ENCODE measurements at regions not wholly inside any gene's neighbourhood (a gene's known extent, or its start where the extent isn't known, plus 50 kb on each side); places are given as distances from the start of the nearest gene placed in this dataset.
A peak's percentile ranks its signal among the peaks of the same experiment; 100 is the strongest.

DNA sequence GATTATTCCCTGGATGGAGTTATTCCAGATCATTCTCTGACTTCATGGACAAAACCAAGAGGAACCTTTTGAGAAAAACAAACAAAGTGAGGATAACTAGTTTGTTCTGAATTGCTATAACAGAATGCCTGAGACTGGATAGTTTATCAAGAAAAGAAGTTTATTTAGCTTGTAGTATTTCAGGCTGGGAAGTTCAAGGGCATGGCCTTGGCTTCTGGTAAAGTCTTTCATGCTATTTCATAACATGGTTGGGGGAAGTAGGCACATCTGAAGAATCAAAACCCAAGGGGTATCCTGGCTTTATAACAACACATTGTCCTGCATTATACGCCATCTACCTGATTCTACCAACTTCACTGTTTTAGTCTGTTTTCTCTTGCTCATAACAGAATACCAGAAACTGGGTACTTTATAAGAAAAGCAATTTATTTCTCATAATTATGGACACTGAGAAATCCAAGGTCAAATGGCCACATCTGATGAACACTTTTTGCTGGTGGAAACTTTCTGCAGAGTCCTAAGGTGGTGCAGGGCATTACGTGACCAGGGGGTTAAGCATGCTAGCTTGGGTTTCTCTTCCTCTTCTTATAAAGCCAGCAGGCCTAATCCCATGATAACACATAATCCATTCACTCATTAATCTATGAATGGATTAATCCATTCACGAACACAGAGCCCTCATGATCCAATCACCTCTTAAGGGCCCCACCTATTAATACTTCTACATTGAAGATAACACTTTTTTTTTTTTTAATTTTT lies 186.1 kb upstream of the PRSS16 start:
- no peaks in the 10 kb centered on the region for H3K9me3 ChIP-seq (ENCODE audit: insufficient read depth, low read depth, low read length)
- no peak overlapping the region for H3K27ac ChIP-seq (ENCODE audit: low read depth, low read length)
- H3K4me3 ChIP-seq (ENCODE audit: low read length) = no peak overlapping the region
- no peaks in the 10 kb centered on the region for H3K36me3 ChIP-seq (ENCODE audit: insufficient read depth, low read length)
- H3K9ac ChIP-seq (ENCODE audit: low read depth, low read length) = no peak overlapping the region
- H3K27me3 ChIP-seq (ENCODE audit: insufficient read depth, low read length) = no peaks in the 10 kb centered on the region
- H3K4me1 ChIP-seq (ENCODE audit: insufficient read depth, low read length) = peaks cover 6% of the 10 kb centered on the region; the same call in 1 of the 2 replicates
- WGBS = 95% methylated on average over 3 of the region's 3 CpGs

DNA sequence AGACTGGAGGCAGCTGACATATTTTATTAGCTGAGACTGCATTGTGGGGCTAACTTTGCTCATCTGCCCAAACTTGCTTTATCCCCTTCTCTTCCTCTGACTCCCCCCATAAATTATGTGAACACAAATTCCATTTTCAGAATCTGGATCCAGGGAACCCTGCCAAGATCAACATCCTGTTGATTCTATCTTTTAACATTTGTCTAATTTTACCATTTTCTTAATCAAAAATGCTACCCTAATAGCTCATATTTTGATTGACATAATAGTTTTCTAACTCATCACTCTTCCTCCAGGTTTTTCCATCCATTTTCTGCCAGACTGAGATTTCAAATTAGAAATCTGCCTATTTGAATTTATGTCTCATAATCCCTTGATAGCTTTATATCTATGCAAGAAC lies 184.7 kb upstream of the PRSS16 start:
- H3K27me3 ChIP-seq (ENCODE audit: insufficient read depth, low read length) = no peaks in the 10 kb centered on the region
- H3K27ac ChIP-seq (ENCODE audit: low read depth, low read length) = no peak overlapping the region
- H3K9me3 ChIP-seq (ENCODE audit: insufficient read depth, low read depth, low read length) = no peaks in the 10 kb centered on the region
- H3K4me3 ChIP-seq (ENCODE audit: low read length) = no peak overlapping the region
- H3K4me1 ChIP-seq (ENCODE audit: insufficient read depth, low read length) = peaks cover 13% of the 10 kb centered on the region
- H3K9ac ChIP-seq (ENCODE audit: low read depth, low read length) = no peak overlapping the region
- no peaks in the 10 kb centered on the region for H3K36me3 ChIP-seq (ENCODE audit: insufficient read depth, low read length)

DNA sequence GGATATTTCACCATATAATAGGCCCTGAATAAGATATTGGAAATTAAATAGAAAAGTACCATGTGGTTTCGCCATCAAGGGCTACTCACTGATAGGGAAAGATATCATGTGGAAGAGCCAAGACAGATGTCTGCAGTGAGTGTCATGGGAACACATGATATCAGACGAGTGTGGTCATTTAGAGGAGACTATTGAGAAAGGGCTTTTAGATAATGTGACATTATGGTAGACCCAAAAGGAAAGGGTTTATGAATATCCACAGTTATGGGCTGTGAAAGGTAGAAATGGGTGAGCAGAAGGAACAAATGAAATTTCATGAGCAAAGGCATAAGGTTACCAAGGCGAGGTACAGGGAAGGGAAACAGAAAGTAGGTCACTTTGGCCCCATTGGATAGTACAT lies 182.3 kb upstream of the PRSS16 start:
- no peak overlapping the region for H3K9ac ChIP-seq (ENCODE audit: low read depth, low read length)
- no peaks in the 10 kb centered on the region for H3K27me3 ChIP-seq (ENCODE audit: insufficient read depth, low read length)
- H3K4me3 ChIP-seq (ENCODE audit: low read length) = no peak overlapping the region
- H3K27ac ChIP-seq (ENCODE audit: low read depth, low read length) = no peak overlapping the region
- peaks cover 13% of the 10 kb centered on the region for H3K4me1 ChIP-seq (ENCODE audit: insufficient read depth, low read length)
- WGBS = 91% methylated on average over 3 of the region's 3 CpGs
- H3K36me3 ChIP-seq (ENCODE audit: insufficient read depth, low read length) = no peaks in the 10 kb centered on the region
- H3K9me3 ChIP-seq (ENCODE audit: insufficient read depth, low read depth, low read length) = no peaks in the 10 kb centered on the region

DNA sequence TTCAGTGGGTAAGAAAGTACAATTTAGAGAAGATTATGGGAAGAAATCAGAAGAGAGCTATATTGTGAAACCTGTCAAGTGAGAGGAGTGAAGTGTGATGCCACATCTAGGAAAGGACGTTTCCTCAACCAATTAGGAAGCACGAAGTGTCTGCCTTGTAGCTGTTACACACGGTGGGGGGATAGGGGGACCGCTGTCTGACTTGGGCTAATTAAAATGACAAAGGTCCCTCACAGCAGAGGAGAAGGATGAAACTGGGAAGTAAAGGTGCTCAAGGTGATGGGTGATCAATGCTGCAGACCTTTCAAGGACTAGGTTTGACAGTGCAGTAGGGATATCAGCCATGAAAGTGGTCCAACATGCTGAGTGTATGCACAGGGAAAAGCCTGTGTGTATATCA lies 181.1 kb upstream of the PRSS16 start:
- H3K27ac ChIP-seq (ENCODE audit: low read depth, low read length) = no peak overlapping the region
- WGBS = 5% methylated on average over 4 of the region's 4 CpGs
- H3K36me3 ChIP-seq (ENCODE audit: insufficient read depth, low read length) = no peaks in the 10 kb centered on the region

DNA sequence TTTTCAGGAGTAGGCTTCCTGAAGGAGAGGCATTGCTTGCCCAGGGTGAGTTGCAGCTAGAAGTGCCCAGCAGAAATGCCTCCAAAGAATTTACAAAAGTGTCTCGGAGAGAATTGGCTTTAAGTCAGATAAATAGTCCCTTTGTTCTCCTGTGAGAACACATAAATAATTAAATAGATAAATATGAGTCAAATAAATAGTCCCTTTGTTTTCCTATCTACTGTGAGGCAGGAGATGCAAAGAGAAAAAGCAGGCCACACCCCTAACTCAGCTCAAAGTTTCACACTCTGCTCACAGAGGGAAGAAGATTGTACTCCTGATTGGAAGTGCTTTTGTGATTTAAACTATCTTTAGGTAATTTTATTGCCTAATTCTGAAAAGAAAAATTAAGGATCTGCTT lies 180.7 kb upstream of the PRSS16 start:
- H3K27ac ChIP-seq (ENCODE audit: low read depth, low read length) = no peak overlapping the region
- H3K4me1 ChIP-seq (ENCODE audit: insufficient read depth, low read length) = peaks cover 13% of the 10 kb centered on the region
- H3K27me3 ChIP-seq (ENCODE audit: insufficient read depth, low read length) = no peaks in the 10 kb centered on the region
- no peaks in the 10 kb centered on the region for H3K9me3 ChIP-seq (ENCODE audit: insufficient read depth, low read depth, low read length)
- H3K4me3 ChIP-seq (ENCODE audit: low read length) = no peak overlapping the region
- WGBS = 80% methylated on average over 1 of the region's 1 CpG
- H3K9ac ChIP-seq (ENCODE audit: low read depth, low read length) = no peak overlapping the region
- H3K36me3 ChIP-seq (ENCODE audit: insufficient read depth, low read length) = no peaks in the 10 kb centered on the region

More for the DNA sequence above, 181.1 kb upstream of the PRSS16 start:
- Histone ChIP-seq H3K9ac (ENCODE audit: low read depth, low read length) (no peak overlapping the region), H3K4me3 (ENCODE audit: low read length) (no peak overlapping the region), H3K27me3 (ENCODE audit: insufficient read depth, low read length) (no peaks in the 10 kb centered on the region), H3K9me3 (ENCODE audit: insufficient read depth, low read depth, low read length) (no peaks in the 10 kb centered on the region), H3K4me1 (ENCODE audit: insufficient read depth, low read length) (peaks cover 13% of the 10 kb centered on the region)

DNA sequence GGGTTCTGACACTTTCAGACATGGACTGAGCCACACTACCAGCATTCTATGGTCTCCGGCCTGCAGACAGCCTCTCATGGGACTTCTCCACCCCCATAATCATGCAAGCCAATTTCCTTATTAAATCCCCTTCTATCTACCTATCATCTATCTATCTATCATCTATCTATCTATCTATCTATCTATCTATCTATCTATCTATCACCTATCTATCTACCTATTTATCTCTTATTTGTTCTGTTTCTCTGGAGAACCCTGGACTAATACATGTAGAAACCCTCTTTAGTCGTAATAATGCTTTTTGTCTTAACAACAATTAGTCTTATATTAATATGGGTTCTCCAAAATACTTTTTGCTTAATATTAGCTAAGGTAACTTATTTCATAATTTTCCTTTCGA lies 174.1 kb upstream of the PRSS16 start:
- Histone ChIP-seq H3K27ac (ENCODE audit: low read depth, low read length) (no peak overlapping the region), H3K4me1 (ENCODE audit: insufficient read depth, low read length) (no peaks in the 10 kb centered on the region), H3K27me3 (ENCODE audit: insufficient read depth, low read length) (no peaks in the 10 kb centered on the region), H3K36me3 (ENCODE audit: insufficient read depth, low read length) (no peaks in the 10 kb centered on the region), H3K4me3 (ENCODE audit: low read length) (no peak overlapping the region), H3K9ac (ENCODE audit: low read depth, low read length) (no peak overlapping the region), H3K9me3 (ENCODE audit: insufficient read depth, low read depth, low read length) (no peaks in the 10 kb centered on the region)
- 90% methylated on average over 1 of the region's 3 CpGs for WGBS

DNA sequence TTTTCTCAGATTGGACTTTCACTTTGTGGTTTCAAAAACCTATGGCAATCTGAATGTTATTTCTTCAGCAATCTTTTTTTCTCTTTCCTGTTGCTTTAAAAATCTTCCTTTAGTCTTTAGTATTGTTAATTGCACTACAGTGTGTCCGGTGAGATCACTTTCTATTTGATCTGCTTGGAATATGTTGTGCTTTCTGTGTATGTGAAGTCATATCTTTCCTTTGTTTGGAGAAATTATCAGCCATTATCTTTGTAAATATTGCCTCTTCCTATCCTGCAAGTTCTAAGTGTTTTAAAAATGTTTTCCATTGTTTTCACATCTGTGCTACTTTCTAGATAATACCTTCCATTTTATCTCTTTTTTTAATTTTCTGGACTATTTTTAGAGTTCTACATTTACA lies 171.4 kb upstream of the PRSS16 start:
- Histone ChIP-seq H3K27me3 (ENCODE audit: insufficient read depth, low read length) (peaks cover 5% of the 10 kb centered on the region; the same call in 1 of the 2 replicates), H3K36me3 (ENCODE audit: insufficient read depth, low read length) (no peaks in the 10 kb centered on the region), H3K4me3 (ENCODE audit: low read length) (no peak overlapping the region), H3K27ac (ENCODE audit: low read depth, low read length) (no peak overlapping the region), H3K4me1 (ENCODE audit: insufficient read depth, low read length) (no peaks in the 10 kb centered on the region), H3K9ac (ENCODE audit: low read depth, low read length) (no peak overlapping the region), H3K9me3 (ENCODE audit: insufficient read depth, low read depth, low read length) (no peaks in the 10 kb centered on the region)
- WGBS = no CpG with 5 or more reads among the region's 1 CpG

DNA sequence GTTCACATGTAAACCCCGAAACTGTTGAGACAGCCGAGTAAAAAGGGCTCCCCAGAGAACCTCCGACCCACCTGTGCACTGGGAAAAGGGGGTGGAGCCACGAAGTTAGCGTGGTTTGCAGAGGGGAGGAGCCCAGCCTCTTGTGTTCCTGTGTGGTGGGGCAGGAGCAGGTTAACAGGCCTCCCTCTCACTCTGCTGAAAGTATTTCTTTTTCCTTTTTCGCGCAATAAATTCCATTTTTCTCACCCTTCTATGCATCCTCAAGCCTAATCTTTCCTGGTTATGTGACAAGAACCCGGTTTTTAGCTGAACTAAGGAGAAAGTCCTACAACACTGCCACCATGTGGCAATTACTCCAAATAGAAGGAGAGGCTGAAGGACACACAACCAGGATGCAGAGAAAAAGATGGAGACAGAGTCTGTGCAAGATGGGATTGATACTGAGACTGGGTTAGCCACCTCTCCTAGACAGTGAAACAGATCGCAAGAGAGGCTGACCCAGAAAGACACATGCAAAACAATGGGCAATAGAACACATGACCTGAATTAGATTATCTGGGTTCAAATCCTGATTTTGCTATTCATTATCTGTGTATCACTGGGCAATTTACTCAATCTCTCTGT lies 168.7 kb upstream of the PRSS16 start:
- peak overlapping the region; percentile 71 for H3K9ac ChIP-seq (ENCODE audit: low read depth, low read length)
- 2% methylated on average over 9 of the region's 9 CpGs for WGBS
- H3K27ac ChIP-seq (ENCODE audit: low read depth, low read length) = no peak overlapping the region

DNA sequence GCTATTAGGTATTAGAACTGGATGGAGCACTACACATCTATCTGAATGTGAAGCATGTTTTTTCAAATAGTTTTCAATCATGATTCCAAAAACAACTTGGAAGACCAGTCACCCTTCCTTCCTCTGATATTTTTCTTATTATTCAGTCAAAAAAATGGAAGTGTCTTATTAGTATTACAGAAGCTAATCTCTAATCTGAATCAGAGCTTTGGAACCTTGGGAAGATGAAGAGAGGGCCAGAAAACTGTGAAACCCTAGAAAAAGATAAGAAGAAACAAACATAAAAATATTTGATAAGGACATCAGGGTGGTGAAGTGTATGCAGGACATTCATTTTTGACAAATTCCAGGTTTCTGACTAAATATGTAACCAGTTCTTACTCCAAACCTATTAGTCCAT lies 166.3 kb upstream of the PRSS16 start:
- no peak overlapping the region for H3K4me3 ChIP-seq (ENCODE audit: low read length)
- no peaks in the 10 kb centered on the region for H3K36me3 ChIP-seq (ENCODE audit: insufficient read depth, low read length)
- peaks cover 31% of the 10 kb centered on the region for H3K27me3 ChIP-seq (ENCODE audit: insufficient read depth, low read length)
- no peaks in the 10 kb centered on the region for H3K9me3 ChIP-seq (ENCODE audit: insufficient read depth, low read depth, low read length)
- no peak overlapping the region for H3K27ac ChIP-seq (ENCODE audit: low read depth, low read length)
- H3K4me1 ChIP-seq (ENCODE audit: insufficient read depth, low read length) = no peaks in the 10 kb centered on the region
- no peak overlapping the region for H3K9ac ChIP-seq (ENCODE audit: low read depth, low read length)

More for the DNA sequence above, 168.7 kb upstream of the PRSS16 start:
- H3K36me3 ChIP-seq (ENCODE audit: insufficient read depth, low read length) = no peaks in the 10 kb centered on the region
- no peaks in the 10 kb centered on the region for H3K4me1 ChIP-seq (ENCODE audit: insufficient read depth, low read length)
- peak overlapping the region; percentile 90 for H3K4me3 ChIP-seq (ENCODE audit: low read length)
- peaks cover 24% of the 10 kb centered on the region for H3K27me3 ChIP-seq (ENCODE audit: insufficient read depth, low read length)
- no peaks in the 10 kb centered on the region for H3K9me3 ChIP-seq (ENCODE audit: insufficient read depth, low read depth, low read length)

DNA sequence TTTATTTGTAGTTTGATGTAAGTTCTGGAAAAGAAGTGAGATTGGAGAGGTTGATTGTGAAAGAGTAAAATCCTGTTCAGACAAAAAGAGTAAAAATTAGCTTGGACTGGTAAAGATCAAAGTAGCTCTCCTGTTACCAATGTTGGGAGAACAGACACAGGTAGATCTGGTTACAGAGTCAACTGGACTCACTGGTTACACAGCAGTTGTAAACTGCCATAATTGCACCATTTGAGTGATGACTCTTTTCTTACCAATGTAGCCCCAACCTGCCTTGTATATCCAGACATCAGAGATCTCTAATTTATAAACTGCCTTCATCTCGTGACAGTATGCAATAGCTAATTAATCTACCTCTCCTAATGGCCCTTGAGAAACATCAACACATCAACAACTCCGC lies 165.6 kb upstream of the PRSS16 start:
- Histone ChIP-seq H3K27ac (ENCODE audit: low read depth, low read length) (no peak overlapping the region), H3K4me3 (ENCODE audit: low read length) (no peak overlapping the region), H3K9ac (ENCODE audit: low read depth, low read length) (no peak overlapping the region), H3K9me3 (ENCODE audit: insufficient read depth, low read depth, low read length) (no peaks in the 10 kb centered on the region), H3K4me1 (ENCODE audit: insufficient read depth, low read length) (no peaks in the 10 kb centered on the region), H3K27me3 (ENCODE audit: insufficient read depth, low read length) (peaks cover 31% of the 10 kb centered on the region), H3K36me3 (ENCODE audit: insufficient read depth, low read length) (no peaks in the 10 kb centered on the region)
- 72% methylated on average over 2 of the region's 2 CpGs for WGBS

DNA sequence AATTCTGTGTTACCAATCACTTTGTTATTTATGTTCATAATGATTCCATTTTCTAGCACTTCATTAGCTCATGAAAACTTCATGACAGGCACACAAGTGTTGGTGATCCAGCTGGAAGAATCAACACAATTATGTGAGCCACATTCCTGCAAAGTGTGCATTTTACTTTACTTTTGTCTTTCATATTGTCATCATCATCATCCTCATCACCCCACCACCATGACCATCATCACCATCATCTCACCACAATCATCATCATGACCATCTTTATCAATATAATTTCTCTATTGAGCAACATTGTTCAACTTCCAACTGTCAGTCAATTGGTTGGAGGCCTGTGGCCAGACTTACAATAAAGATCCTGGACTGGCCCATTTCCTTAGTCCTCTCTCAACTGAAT lies 159.4 kb upstream of the PRSS16 start:
- H3K9me3 ChIP-seq (ENCODE audit: insufficient read depth, low read depth, low read length) = no peaks in the 10 kb centered on the region
- H3K4me3 ChIP-seq (ENCODE audit: low read length) = no peak overlapping the region
- no peak overlapping the region for H3K9ac ChIP-seq (ENCODE audit: low read depth, low read length)
- H3K36me3 ChIP-seq (ENCODE audit: insufficient read depth, low read length) = no peaks in the 10 kb centered on the region
- H3K27me3 ChIP-seq (ENCODE audit: insufficient read depth, low read length) = peaks cover 25% of the 10 kb centered on the region; the same call in 1 of the 2 replicates
- no peak overlapping the region for H3K27ac ChIP-seq (ENCODE audit: low read depth, low read length)
- H3K4me1 ChIP-seq (ENCODE audit: insufficient read depth, low read length) = no peaks in the 10 kb centered on the region; the same call in 1 of the 2 replicates
